VCaP (cell line): ENCODE measurements at regions not wholly inside any gene's neighbourhood (a gene's known extent, or its start where the extent isn't known, plus 50 kb on each side); places are given as distances from the start of the nearest gene placed in this dataset.

Experiments
- H3K27ac ChIP-seq: fragments of 450-650 bp; 2 replicates; pipeline ENCODE4 v1.5.1; 2017
- TF ChIP-seq, protein P1 (sequence below): fragments of 450-650 bp; conservative IDR thresholded peaks from 2 replicates; pipeline ENCODE4 v1.5.1; 2017; ENCODE audit warnings: mild to moderate bottlenecking, moderate library complexity

GRCh38 chr1:38779491-38779890 lies 80.1 kb downstream of the RRAGC start:
- TF ChIP-seq, protein P1, sequence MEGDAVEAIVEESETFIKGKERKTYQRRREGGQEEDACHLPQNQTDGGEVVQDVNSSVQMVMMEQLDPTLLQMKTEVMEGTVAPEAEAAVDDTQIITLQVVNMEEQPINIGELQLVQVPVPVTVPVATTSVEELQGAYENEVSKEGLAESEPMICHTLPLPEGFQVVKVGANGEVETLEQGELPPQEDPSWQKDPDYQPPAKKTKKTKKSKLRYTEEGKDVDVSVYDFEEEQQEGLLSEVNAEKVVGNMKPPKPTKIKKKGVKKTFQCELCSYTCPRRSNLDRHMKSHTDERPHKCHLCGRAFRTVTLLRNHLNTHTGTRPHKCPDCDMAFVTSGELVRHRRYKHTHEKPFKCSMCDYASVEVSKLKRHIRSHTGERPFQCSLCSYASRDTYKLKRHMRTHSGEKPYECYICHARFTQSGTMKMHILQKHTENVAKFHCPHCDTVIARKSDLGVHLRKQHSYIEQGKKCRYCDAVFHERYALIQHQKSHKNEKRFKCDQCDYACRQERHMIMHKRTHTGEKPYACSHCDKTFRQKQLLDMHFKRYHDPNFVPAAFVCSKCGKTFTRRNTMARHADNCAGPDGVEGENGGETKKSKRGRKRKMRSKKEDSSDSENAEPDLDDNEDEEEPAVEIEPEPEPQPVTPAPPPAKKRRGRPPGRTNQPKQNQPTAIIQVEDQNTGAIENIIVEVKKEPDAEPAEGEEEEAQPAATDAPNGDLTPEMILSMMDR = no peak
- H3K27ac ChIP-seq = no peak overlapping the region

- TF ChIP-seq, protein P1 = no peak
- H3K27ac ChIP-seq = no peak overlapping the region
Measured at GRCh38 chr1:38778521-38778920, 81.1 kb downstream of the RRAGC start.

DNA sequence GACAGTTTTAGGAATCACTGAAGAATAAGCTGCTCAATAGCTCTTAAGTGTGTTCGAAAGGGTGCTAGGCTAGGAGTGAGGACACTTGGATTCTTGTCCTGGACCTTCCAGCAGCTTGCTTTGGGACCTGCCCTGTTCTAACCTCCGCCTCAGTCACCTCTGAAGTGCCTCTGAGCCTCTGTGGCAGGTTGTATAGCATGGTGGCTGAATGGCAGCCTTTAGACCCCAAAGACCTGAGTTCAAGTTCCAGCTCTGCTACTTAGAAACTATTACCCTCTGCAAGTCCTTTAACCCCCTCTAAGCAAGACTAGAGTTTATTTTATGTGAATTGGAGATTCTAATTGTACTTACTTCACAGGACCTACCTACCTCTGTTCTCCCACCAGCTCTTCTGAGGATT lies 81.5 kb downstream of the RRAGC start:
- TF ChIP-seq, protein P1 = no peak
- H3K27ac ChIP-seq = no peak overlapping the region

DNA sequence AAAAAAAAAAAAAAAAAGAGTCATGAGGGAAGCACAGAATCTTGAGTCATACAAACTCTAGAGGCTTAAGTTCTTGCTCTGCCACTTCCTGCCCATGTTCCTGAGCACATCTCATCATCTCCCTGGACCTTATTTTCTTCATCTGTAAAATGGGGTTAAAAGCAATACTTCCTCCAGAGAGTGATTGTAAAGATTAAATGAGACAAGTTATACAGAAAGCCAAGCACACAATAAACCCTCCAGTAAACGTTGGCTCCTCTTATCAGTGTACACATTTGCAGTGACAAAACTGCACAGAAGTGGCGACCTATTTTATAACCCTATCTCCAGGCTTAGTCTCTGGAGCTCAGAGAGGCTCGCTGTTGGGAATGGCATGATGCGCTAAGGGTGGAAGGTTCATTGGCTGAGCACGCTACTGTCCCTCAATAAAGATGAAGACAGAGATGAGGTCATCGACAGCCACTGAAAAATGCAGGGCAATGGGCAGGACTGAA lies 82.1 kb downstream of the RRAGC start:
- H3K27ac ChIP-seq = no peak overlapping the region
- TF ChIP-seq, protein P1 = no peak

DNA sequence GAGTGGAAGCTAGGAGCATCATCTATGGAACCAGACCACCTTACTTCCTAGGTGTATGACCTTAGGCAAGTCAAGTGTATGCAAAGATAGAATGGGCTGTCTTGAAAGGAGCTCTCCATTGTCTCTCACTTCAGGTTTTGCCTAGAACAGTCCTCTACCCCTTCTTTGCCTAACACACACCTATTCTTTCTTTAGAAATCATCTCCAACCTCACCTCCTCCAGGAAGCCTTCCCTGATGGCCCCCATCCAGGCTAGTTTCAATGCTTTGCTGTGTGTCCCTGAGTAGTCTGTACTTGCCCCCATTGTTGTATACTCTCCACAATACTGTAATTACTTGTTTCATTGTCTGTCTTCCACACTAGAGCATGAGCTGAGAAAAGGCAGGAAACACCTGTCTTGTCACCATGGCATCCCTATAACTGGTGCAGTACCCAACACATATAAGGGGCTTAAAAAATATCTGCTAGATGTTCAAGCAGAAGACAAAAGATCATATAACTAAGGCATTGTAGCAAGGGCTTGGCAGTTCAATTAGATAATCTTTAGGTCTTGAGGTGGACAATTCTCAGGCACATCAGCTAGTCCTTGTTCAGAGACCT lies 83.0 kb downstream of the RRAGC start:
- TF ChIP-seq, protein P1 = no peak
- no peak overlapping the region for H3K27ac ChIP-seq

DNA sequence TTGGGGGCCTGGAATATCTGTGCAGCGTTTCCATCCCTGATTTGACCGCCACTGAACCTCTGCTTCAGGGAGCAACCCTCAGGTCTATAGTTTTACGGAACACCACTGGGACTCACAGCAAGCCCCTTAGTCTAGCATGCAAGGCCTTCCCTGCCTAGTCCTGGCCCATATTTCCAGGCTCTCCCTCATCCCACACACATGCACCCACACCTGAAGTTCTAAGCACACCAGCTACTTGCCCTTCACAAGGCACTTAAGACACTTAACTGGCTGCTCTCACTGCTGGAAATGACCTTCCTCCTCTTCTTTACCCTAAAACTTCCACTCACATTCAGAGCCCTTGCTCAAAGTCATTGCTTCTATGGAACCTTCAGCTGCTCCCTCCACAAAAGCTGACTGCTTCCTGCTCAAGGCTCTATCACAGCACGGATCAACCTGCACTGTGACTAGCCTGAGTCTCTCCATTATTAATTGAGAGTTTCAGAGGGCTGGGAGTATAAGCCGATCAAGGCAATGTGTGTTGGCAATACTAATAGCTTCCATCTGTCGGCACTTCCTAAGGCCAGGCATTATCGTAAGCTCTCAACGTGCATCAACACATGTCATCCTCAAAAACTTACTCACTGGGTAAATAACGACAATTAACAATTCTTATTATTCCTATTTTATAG lies 84.3 kb downstream of the RRAGC start:
- H3K27ac ChIP-seq = no peak overlapping the region
- TF ChIP-seq, protein P1 = no peak

DNA sequence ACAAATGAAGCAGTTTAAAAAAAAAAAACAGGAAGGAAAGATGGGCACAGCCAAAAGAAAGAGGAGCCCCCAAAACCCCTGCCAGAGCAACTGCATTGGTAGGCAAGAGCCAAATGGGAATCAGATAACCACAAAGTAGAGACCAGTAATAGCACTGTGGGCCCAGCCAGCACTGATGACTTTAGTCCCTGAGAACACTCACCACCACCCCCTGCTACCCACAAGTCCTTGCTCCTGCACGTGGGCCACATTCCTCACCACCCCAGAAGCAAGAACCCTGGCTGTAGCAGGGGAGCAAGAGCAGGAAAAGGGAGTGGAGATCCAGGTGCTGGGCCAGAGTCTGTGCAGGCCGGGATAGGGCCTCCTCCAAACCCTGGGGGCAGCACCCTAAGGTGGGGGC lies 86.1 kb downstream of the RRAGC start:
- no peak overlapping the region for H3K27ac ChIP-seq
- TF ChIP-seq, protein P1 = no peak
